HepG2 (cell line): ENCODE measurements at regions not wholly inside any gene's neighbourhood (a gene's known extent, or its start where the extent isn't known, plus 50 kb on each side); places are given as distances from the start of the nearest gene placed in this dataset.

Source experiments
- ATAC-seq: fragments of 200-7000 bp; cut with Tn5 transposase; 3 replicates; pipeline ENCODE4 v1.9.1; 2020; ENCODE audit warnings: mild to moderate bottlenecking, moderate library complexity
- BruUV-seq: library from RNA; stranded (reverse); fragments of 400-500 nt; replicated peaks from 2 replicates; lab custom pipeline; 2021; lab: Mats Ljungman, UMichigan
- CTCF ChIA-PET: fragments of 300-600 bp; formaldehyde crosslinking; extraction: SDS; loops from one replicate; lab custom pipeline; 2021; ENCODE audit warnings: low total read pairs, inconsistent platforms, low intra/inter-chr PET ratio; lab: Yijun Ruan, JAX
- POLR2A ChIA-PET: fragments of 350-600 bp; sonication (Branson Sonifier 250); formaldehyde crosslinking; loops from one replicate; lab custom pipeline; 2020; ENCODE audit warnings: antibody characterized with exemption, inconsistent platforms; lab: Yijun Ruan, JAX
- DNase-seq: peaks from one replicate; pipeline ENCODE4 v3.0.0-alpha.2; 2015; ENCODE audit warnings: low spot score
- FAIRE-seq: peaks from 3 replicates; lab custom pipeline; 2011; peaks lifted over from hg19 to GRCh38; lab: Jason Lieb, UNC
- H2AFZ ChIP-seq: one replicate; pipeline ENCODE4 v1.6.1; 2011; ENCODE audit warnings: low read length, inconsistent platforms
- H3K27ac ChIP-seq: fragments of 300-600 bp; 3 replicates; pipeline ENCODE4 v1.8.0; 2011; ENCODE audit warnings: mixed run types, mild to moderate bottlenecking, mixed read lengths, low read length, inconsistent platforms; ENCODE audit not compliant: insufficient read depth; ENCODE audit errors: extremely low read length
- H3K27me3 ChIP-seq, 2 experiments: fragments of 200-600 bp in 1 of 2; 2 replicates in 1 of 2; 3 replicates in 1 of 2; pipeline versions ENCODE4 v1.6.0 to v1.8.0; 2011; ENCODE audit warnings: low read length in 2 of 2, mild to moderate bottlenecking in 2 of 2, moderate library complexity in 2 of 2, inconsistent platforms in 1 of 2; ENCODE audit not compliant: insufficient read depth in 2 of 2, control insufficient read depth in 1 of 2
- H3K36me3 ChIP-seq, 2 experiments: fragments of 200-600 bp in 1 of 2; replicated peaks in 1 of 2; 2 replicates in 1 of 2; 3 replicates in 1 of 2; pipeline versions ENCODE4 v1.5.1 to v1.8.0; 2011; ENCODE audit warnings: low read length in 2 of 2, inconsistent platforms in 1 of 2; ENCODE audit not compliant: insufficient read depth in 2 of 2, control insufficient read depth in 1 of 2
- H3K4me1 ChIP-seq: 2 replicates; pipeline ENCODE4 v1.5.1; 2012; ENCODE audit warnings: low read length, inconsistent platforms; ENCODE audit not compliant: insufficient read depth
- H3K4me2 ChIP-seq: 2 replicates; pipeline ENCODE4 v1.6.0; 2011; ENCODE audit warnings: low read depth, low read length, inconsistent platforms
- H3K4me3 ChIP-seq, 3 experiments: fragments of 200-600 bp in 1 of 3; sonication (generic), shearing (Covaris generic) in 1 of 3; replicated peaks in 1 of 3; 2 replicates each; pipeline ENCODE4 v1.5.1; 2011 to 2016; ENCODE audit warnings: low read length in 3 of 3, inconsistent platforms in 2 of 3, low read depth in 2 of 3, mild to moderate bottlenecking in 2 of 3, control low read depth in 1 of 3, mixed read lengths in 1 of 3; ENCODE audit not compliant: insufficient read depth in 1 of 3
- H3K79me2 ChIP-seq: one replicate; pipeline ENCODE4 v1.6.1; 2011; ENCODE audit warnings: low read length, inconsistent platforms; ENCODE audit not compliant: insufficient read depth
- H3K9ac ChIP-seq: 2 replicates; pipeline ENCODE4 v1.6.0; 2011; ENCODE audit warnings: mild to moderate bottlenecking, low read depth, low read length, inconsistent platforms; ENCODE audit not compliant: insufficient read depth
- H3K9me3 ChIP-seq: 2 replicates; pipeline ENCODE4 v1.5.1; 2012; ENCODE audit warnings: mild to moderate bottlenecking, low read length
- H4K20me1 ChIP-seq: 2 replicates; pipeline ENCODE4 v1.6.0; 2011; ENCODE audit warnings: inconsistent platforms, mild to moderate bottlenecking, low read length, moderate library complexity; ENCODE audit not compliant: insufficient read depth
- ELF4 ChIP-seq: sonication (generic); formaldehyde crosslinking; IDR thresholded peaks from 2 replicates; pipeline ENCODE4 v1.5.0; 2020; ENCODE audit warnings: missing genetic modification reagents, mild to moderate bottlenecking, moderate library complexity, borderline replicate concordance
- SIX4 ChIP-seq: sonication (generic); formaldehyde crosslinking; IDR thresholded peaks from 2 replicates; pipeline ENCODE4 v1.4.0; 2020; ENCODE audit warnings: missing genetic modification reagents
- SMARCE1 ChIP-seq: fragments of 450-650 bp; IDR thresholded peaks from 2 replicates; pipeline ENCODE4 v1.6.1; 2017; ENCODE audit warnings: borderline replicate concordance
- THAP9 ChIP-seq: sonication (generic); formaldehyde crosslinking; IDR thresholded peaks from 2 replicates; pipeline ENCODE4; 2020; ENCODE audit warnings: missing genetic modification reagents, mild to moderate bottlenecking, borderline replicate concordance
- U2AF2 ChIP-seq: fragments of 200-400 bp; formaldehyde crosslinking; IDR thresholded peaks from 2 replicates; pipeline ENCODE4 v1.6.1; 2017; ENCODE audit warnings: low read depth, mild to moderate bottlenecking, low read length
- ZNF432 ChIP-seq: sonication (generic); formaldehyde crosslinking; IDR thresholded peaks from 2 replicates; pipeline ENCODE4 v1.5.0; 2020; ENCODE audit warnings: missing genetic modification reagents, mild to moderate bottlenecking, borderline replicate concordance
- ZNF574 ChIP-seq: sonication (generic); formaldehyde crosslinking; IDR thresholded peaks from 2 replicates; pipeline ENCODE4 v1.4.0; 2020; ENCODE audit warnings: missing genetic modification reagents
- ZSCAN9 ChIP-seq: IDR thresholded peaks from 2 replicates; pipeline ENCODE4 v1.6.1; 2016; ENCODE audit warnings: borderline replicate concordance
- WGBS: methylation state at CpG from one replicate; pipeline ENCODE4 v1.1.6; 2017; ENCODE audit warnings: low lambda C conversion rate; 5-methylcytosine and 5-hydroxymethylcytosine counted together
- in situ Hi-C: cut with HindIII; loops from 2 replicates; pipeline ENCODE4 v1.10.0; 2017; ENCODE audit warnings: low pct_unique_long_range_greater_than_20kb; ENCODE audit not compliant: extremely low pct_ligation_motif_present
- intact Hi-C: fragments of 100-400 bp; cut with micrococcal nuclease; formaldehyde crosslinking; loops from one replicate; pipeline ENCODE4 v1.10.0; 2022; ENCODE audit not compliant: unreplicated experiment

- no peaks in the 10 kb centered on the region for H4K20me1 ChIP-seq
- POLR2A ChIA-PET = no interaction called here
- in situ Hi-C loops = no loop called here
These were observed 568.7 kb downstream of the UQCRFS1 start for GRCh38 chr19:28644169-28644775.

More at GRCh38 chr19:28644169-28644775, 568.7 kb downstream of the UQCRFS1 start:
- no peaks in the 10 kb centered on the region for H3K27me3 ChIP-seq
- H2AFZ ChIP-seq = no peak overlapping the region
- H3K4me1 ChIP-seq = no peaks in the 10 kb centered on the region
- H3K27ac ChIP-seq = no peak overlapping the region
- FAIRE-seq = no peak
- H3K4me2 ChIP-seq = no peak overlapping the region
- H3K9me3 ChIP-seq = peaks cover 94% of the 10 kb centered on the region
- no peak for ATAC-seq
- CTCF ChIA-PET = no interaction called here
- intact Hi-C loops = no loop called here
- H3K9ac ChIP-seq = no peak overlapping the region
- H3K36me3 ChIP-seq = no peaks in the 10 kb centered on the region
- H3K4me3 ChIP-seq = no peak overlapping the region
- no peaks in the 10 kb centered on the region for H3K79me2 ChIP-seq
- no TSS peak for BruUV-seq
- no peak for DNase-seq
- no peak for TF ChIP-seq SIX4
- no peak for TF ChIP-seq ZNF574 (CRISPR knock-in tag)
- no peak for TF ChIP-seq U2AF2
- TF ChIP-seq ZNF432 (CRISPR knock-in tag) = no peak
- TF ChIP-seq SMARCE1 = no peak
- no peak for TF ChIP-seq THAP9 (CRISPR knock-in tag)
- TF ChIP-seq ELF4 = no peak
- TF ChIP-seq ZSCAN9 (CRISPR knock-in tag) = no peak
- WGBS = under 1% methylated on average over 4 of the region's 4 CpGs
